Peyer's patch (tissue), 4 donors: ENCODE measurements at regions not wholly inside any gene's neighbourhood (a gene's known extent, or its start where the extent isn't known, plus 50 kb on each side); places are given as distances from the start of the nearest gene placed in this dataset.

Experiments
- DNase-seq, 3 donors: peaks; one replicate each; pipeline ENCODE4 v3.0.0-alpha.2; 2017 to 2019
- H3K27ac ChIP-seq, 4 donors: fragments of 200-600 bp; sonication (generic); one replicate each; pipeline ENCODE4 v1.5.1; 2016 to 2019
- H3K27me3 ChIP-seq, 2 donors: fragments of 200-600 bp; sonication (generic); one replicate each; pipeline ENCODE4 v1.5.1; 2019
- H3K36me3 ChIP-seq, 3 donors: fragments of 200-600 bp; sonication (generic); one replicate each; pipeline ENCODE4 v1.5.1; 2016 to 2019
- H3K4me1 ChIP-seq, 4 donors: fragments of 200-600 bp; sonication (generic); one replicate each; pipeline ENCODE4 v1.5.1; 2016 to 2019
- H3K4me3 ChIP-seq, 4 donors: fragments of 200-600 bp; sonication (generic); 1 replicate in 3 of 4; 2 replicates in 1 of 4; pipeline ENCODE4 v1.5.1; 2016 to 2019; ENCODE audit warnings: mild to moderate bottlenecking in 1 of 4
- H3K9me3 ChIP-seq, 4 donors: fragments of 200-600 bp; sonication (generic); one replicate each; pipeline ENCODE4 v1.5.1; 2016 to 2019; ENCODE audit warnings: mild to moderate bottlenecking in 1 of 4
- POLR2A ChIP-seq, 2 donors: fragments of 450-650 bp; IDR thresholded peaks; one replicate each; pipeline ENCODE4 v1.5.1; 2017; ENCODE audit warnings: antibody characterized with exemption in 2 of 2, mild to moderate bottlenecking in 2 of 2, moderate library complexity in 2 of 2
- TF ChIP-seq, protein P1 (sequence below), 6 experiments: fragments of 450-650 bp in 4 of 6; fragments of 200-600 bp in 2 of 6; sonication (generic) in 1 of 6; IDR thresholded peaks; one replicate each; pipeline ENCODE4 v1.5.1; 2017 to 2019; ENCODE audit warnings: antibody characterized with exemption in 6 of 6, mild to moderate bottlenecking in 3 of 6, moderate library complexity in 1 of 6

DNA sequence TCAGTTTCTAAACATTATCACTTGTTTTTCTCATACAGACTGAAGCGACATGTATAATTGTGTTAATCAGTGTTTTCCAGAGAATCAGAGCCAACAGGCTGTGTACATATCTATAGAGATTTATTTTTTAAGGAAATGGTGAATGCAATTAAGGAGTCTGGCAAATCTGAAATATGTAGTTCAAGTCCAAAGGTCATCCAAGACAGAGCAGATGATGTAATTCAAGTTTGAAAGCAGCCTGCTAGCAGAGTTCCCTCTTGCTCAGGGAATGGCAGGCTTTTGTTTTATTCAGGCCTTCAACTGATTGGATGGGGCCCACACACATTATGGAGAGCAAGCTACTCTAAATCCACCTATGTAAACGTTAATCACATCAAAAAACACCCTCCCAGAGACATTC lies 282.6 kb downstream of the CBLN2 start:
- Histone ChIP-seq H3K27ac (no peak overlapping the region), H3K4me1 (no peaks in the 10 kb centered on the region), H3K27me3 (no peaks in the 10 kb centered on the region), H3K9me3 (no peaks in the 10 kb centered on the region), H3K36me3 (no peaks in the 10 kb centered on the region), H3K4me3 (no peak overlapping the region)
- DNase-seq, result no peak
- no peak for TF ChIP-seq POLR2A (IDR thresholded peaks at IDR 0.05)
- TF ChIP-seq, protein P1, sequence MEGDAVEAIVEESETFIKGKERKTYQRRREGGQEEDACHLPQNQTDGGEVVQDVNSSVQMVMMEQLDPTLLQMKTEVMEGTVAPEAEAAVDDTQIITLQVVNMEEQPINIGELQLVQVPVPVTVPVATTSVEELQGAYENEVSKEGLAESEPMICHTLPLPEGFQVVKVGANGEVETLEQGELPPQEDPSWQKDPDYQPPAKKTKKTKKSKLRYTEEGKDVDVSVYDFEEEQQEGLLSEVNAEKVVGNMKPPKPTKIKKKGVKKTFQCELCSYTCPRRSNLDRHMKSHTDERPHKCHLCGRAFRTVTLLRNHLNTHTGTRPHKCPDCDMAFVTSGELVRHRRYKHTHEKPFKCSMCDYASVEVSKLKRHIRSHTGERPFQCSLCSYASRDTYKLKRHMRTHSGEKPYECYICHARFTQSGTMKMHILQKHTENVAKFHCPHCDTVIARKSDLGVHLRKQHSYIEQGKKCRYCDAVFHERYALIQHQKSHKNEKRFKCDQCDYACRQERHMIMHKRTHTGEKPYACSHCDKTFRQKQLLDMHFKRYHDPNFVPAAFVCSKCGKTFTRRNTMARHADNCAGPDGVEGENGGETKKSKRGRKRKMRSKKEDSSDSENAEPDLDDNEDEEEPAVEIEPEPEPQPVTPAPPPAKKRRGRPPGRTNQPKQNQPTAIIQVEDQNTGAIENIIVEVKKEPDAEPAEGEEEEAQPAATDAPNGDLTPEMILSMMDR (IDR thresholded peaks at IDR 0.05), result no peak

DNA sequence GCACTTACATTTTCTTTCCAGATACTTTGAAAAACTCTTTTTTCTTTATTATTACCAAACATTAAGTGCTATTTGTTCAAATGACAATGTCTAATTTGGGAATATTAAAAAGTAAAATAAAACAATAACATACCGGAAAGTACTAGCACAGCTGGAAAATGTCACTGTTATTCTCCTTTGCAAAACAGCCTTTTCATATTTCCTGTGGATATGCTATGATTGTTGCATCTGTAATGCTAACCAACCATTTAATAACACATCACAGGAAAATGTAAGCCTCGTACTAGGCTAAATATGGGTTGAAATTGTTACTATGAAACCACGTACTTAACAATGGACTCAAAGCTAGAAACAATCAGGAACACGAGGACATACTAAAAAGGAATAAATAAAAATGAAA lies 298.1 kb downstream of the CBLN2 start:
- Histone ChIP-seq H3K27me3 (no peaks in the 10 kb centered on the region), H3K36me3 (no peaks in the 10 kb centered on the region), H3K4me3 (no peak overlapping the region), H3K4me1 (no peaks in the 10 kb centered on the region), H3K9me3 (no peaks in the 10 kb centered on the region), H3K27ac (no peak overlapping the region)
- no peak for TF ChIP-seq POLR2A (IDR thresholded peaks at IDR 0.05)
- TF ChIP-seq, protein P1 (IDR thresholded peaks at IDR 0.05), result no peak
- DNase-seq, result no peak

DNA sequence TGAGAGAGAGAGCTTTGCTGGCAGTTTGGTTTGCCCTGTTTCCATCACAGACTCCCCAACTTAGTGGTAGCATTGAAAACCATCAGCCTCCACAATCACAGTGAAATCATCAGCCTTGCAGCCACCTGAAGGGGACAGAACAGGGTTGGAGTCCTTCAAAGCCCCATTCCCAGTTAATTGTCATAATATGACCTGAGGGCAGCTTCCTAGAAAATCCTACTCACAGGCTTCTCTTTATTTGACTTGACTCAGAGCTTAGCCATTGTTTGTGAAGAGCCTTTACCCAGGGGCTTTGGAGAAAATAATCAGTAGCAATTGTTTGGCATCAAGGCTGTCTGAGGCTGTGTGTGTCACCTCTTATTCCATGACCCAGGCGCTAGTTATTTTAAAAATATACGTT lies 308.7 kb downstream of the CBLN2 start:
- H3K4me1 ChIP-seq, result no peaks in the 10 kb centered on the region
- no peak for TF ChIP-seq POLR2A (IDR thresholded peaks at IDR 0.05)
- TF ChIP-seq, protein P1 (IDR thresholded peaks at IDR 0.05), result no peak
- no peak overlapping the region for H3K27ac ChIP-seq
- DNase-seq, result no peak
- no peaks in the 10 kb centered on the region for H3K27me3 ChIP-seq
- H3K4me3 ChIP-seq, result no peak overlapping the region
- H3K9me3 ChIP-seq, result no peaks in the 10 kb centered on the region
- no peaks in the 10 kb centered on the region for H3K36me3 ChIP-seq

DNA sequence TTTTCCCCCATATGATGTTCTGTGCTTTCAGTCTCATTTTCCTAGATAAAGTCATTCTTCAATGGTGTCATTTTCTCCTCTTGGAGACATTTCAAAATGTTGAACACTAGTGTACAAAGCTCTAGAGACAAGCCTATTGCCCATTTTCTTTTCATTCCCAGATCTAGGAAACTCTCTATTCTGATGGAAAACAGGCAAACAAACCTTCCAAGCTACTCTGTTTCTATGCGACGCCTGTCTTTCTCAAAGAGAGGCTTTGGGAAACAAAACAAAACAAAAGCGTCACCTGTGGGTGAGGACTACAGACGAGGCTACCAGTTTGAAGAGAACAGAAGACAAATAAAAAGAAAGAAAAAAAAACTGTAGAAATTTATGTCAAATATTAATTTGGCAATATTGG lies 311.0 kb downstream of the CBLN2 start:
- H3K9me3 ChIP-seq, result no peaks in the 10 kb centered on the region
- TF ChIP-seq POLR2A (IDR thresholded peaks at IDR 0.05), result no peak
- TF ChIP-seq, protein P1 (IDR thresholded peaks at IDR 0.05), result no peak
- no peak overlapping the region for H3K4me3 ChIP-seq
- H3K27me3 ChIP-seq, result no peaks in the 10 kb centered on the region
- H3K4me1 ChIP-seq, result no peaks in the 10 kb centered on the region
- DNase-seq, result no peak
- H3K27ac ChIP-seq, result no peak overlapping the region
- H3K36me3 ChIP-seq, result no peaks in the 10 kb centered on the region

DNA sequence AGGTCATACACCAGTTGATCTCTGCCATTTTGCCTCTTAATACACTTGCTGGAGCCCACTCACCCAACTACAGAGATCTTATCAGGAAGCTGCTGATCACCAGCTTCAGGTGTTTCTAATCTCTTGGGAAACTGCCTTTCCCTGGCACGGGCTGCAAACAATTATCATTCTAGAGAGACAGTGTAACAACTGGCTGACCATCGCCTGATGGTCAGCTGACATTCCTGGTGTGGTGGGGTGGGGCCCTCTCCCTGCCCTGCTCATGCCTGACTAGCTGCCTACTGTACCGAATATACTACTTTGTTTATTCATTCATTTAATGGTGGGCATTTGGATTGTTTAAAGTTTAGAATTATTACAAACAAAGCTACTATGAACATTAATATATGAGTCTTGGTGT lies 311.5 kb downstream of the CBLN2 start:
- Histone ChIP-seq H3K27me3 (no peaks in the 10 kb centered on the region), H3K4me3 (no peak overlapping the region), H3K36me3 (no peaks in the 10 kb centered on the region), H3K4me1 (no peaks in the 10 kb centered on the region), H3K9me3 (peaks cover 0 to 3% (median 0%) of the 10 kb centered on the region in 4 donors), H3K27ac (no peak overlapping the region)
- TF ChIP-seq, protein P1 (IDR thresholded peaks at IDR 0.05), result no peak
- no peak for TF ChIP-seq POLR2A (IDR thresholded peaks at IDR 0.05)
- no peak for DNase-seq

DNA sequence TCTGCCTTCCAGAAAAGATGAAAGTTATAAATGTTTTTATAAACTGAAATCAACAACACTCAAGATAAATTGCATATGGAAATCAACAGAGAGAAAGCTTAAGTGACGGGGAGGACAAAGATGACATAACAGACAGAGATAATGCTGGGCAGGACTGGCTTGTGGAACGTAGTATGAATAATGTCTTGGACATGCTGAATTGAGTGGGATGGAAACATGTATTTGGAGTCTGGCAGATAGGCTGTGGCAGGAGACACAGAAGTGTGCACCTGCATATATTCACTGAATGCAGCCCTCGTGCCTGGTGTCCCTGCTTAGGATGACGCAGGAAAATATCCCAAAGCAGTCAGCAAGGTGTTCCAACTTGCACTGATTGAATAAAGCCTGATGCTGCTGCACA lies 318.2 kb downstream of the CBLN2 start:
- H3K9me3 ChIP-seq, result peaks cover 0 to 3% (median 0%) of the 10 kb centered on the region in 4 donors
- H3K27me3 ChIP-seq, result no peaks in the 10 kb centered on the region
- no peak for DNase-seq
- no peaks in the 10 kb centered on the region for H3K4me1 ChIP-seq
- TF ChIP-seq, protein P1 (IDR thresholded peaks at IDR 0.05), result no peak
- no peak for TF ChIP-seq POLR2A (IDR thresholded peaks at IDR 0.05)
- no peak overlapping the region for H3K4me3 ChIP-seq
- no peaks in the 10 kb centered on the region for H3K36me3 ChIP-seq
- H3K27ac ChIP-seq, result no peak overlapping the region
